ENCODE measurements at regions not wholly inside any gene's neighbourhood (a gene's known extent, or its start where the extent isn't known, plus 50 kb on each side); places are given as distances from the start of the nearest gene placed in this dataset.
A peak's percentile ranks its signal among the peaks of the same experiment; 100 is the strongest.

- TF ChIP-seq CTCF (IDR thresholded peaks at IDR 0.05; ENCODE audit: low read depth, low read length): no peak
- in situ Hi-C loops (cut with HindIII; ENCODE audit: low sequenced_read_pairs): no loop called here
- DNase-seq (ENCODE audit: low read depth, low spot score): peak; percentile 76
- H3K4me3 ChIP-seq (ENCODE audit: low read depth, low read length): no peak overlapping the region
Measured at GRCh38 chr6:80639181-80639629, 532.7 kb downstream of the BCKDHB start.

GRCh38 chr6:80638213-80639055 lies 532.0 kb downstream of the BCKDHB start:
- in situ Hi-C loops (cut with HindIII; ENCODE audit: low sequenced_read_pairs): no loop called here
- peak; percentile 97 for DNase-seq (ENCODE audit: low read depth, low spot score)
- no peak for TF ChIP-seq CTCF (IDR thresholded peaks at IDR 0.05; ENCODE audit: low read depth, low read length)
- no peak overlapping the region for H3K4me3 ChIP-seq (ENCODE audit: low read depth, low read length)

GRCh38 chr6:80637312-80637711 lies 530.8 kb downstream of the BCKDHB start:
- DNase-seq (ENCODE audit: low read depth, low spot score): peak; percentile 31
- in situ Hi-C loops (cut with HindIII; ENCODE audit: low sequenced_read_pairs): no loop called here
- TF ChIP-seq CTCF (IDR thresholded peaks at IDR 0.05; ENCODE audit: low read depth, low read length): no peak
- H3K4me3 ChIP-seq (ENCODE audit: low read depth, low read length): no peak overlapping the region

- DNase-seq (ENCODE audit: low read depth, low spot score): no peak
- H3K4me3 ChIP-seq (ENCODE audit: low read depth, low read length): no peak overlapping the region
- no peak for TF ChIP-seq CTCF (IDR thresholded peaks at IDR 0.05; ENCODE audit: low read depth, low read length)
- in situ Hi-C loops (cut with HindIII; ENCODE audit: low sequenced_read_pairs): no loop called here
Measured at GRCh38 chr6:80636689-80637088, 530.2 kb downstream of the BCKDHB start.

GRCh38 chr6:80633412-80633811 lies 526.9 kb downstream of the BCKDHB start:
- TF ChIP-seq CTCF (IDR thresholded peaks at IDR 0.05; ENCODE audit: low read depth, low read length): no peak
- in situ Hi-C loops (cut with HindIII; ENCODE audit: low sequenced_read_pairs): no loop called here
- no peak overlapping the region for H3K4me3 ChIP-seq (ENCODE audit: low read depth, low read length)
- DNase-seq (ENCODE audit: low read depth, low spot score): no peak

- TF ChIP-seq CTCF (IDR thresholded peaks at IDR 0.05; ENCODE audit: low read depth, low read length): no peak
- DNase-seq (ENCODE audit: low read depth, low spot score): no peak
- in situ Hi-C loops (cut with HindIII; ENCODE audit: low sequenced_read_pairs): no loop called here
- no peak overlapping the region for H3K4me3 ChIP-seq (ENCODE audit: low read depth, low read length)
Measured at GRCh38 chr6:80625405-80625804, 518.9 kb downstream of the BCKDHB start.
